ENCODE measurements at regions not wholly inside any gene's neighbourhood (a gene's known extent, or its start where the extent isn't known, plus 50 kb on each side); places are given as distances from the start of the nearest gene placed in this dataset.

GRCh38 chr6:6835223-6835503 lies 246.6 kb downstream of the LY86 start:
- TF ChIP-seq CTCF (IDR thresholded peaks at IDR 0.05) (no peak), POLR2A (IDR thresholded peaks at IDR 0.05) (no peak)

Measured in heart left ventricle (tissue), 13 donors.